Pancreas (tissue), 10 donors: ENCODE measurements at regions not wholly inside any gene's neighbourhood (a gene's known extent, or its start where the extent isn't known, plus 50 kb on each side); places are given as distances from the start of the nearest gene placed in this dataset.

Source experiments
- ATAC-seq, 4 donors: fragments of 200-7000 bp; cut with Tn5 transposase; one replicate each; pipeline versions ENCODE4 v1.8.0 to v1.9.1; 2020; ENCODE audit warnings: mild to moderate bottlenecking in 4 of 4, moderate library complexity in 4 of 4
- DNase-seq, 6 donors: peaks; one replicate each; pipeline ENCODE4 v3.0.0-alpha.2; 2020
- FAIRE-seq: peaks from 2 replicates; lab custom pipeline; 2012; peaks lifted over from hg19 to GRCh38; lab: Jason Lieb, UNC
- H3K27ac ChIP-seq, 4 donors: fragments of 200-600 bp; sonication (generic); 1 replicate in 3 of 4; 2 replicates in 1 of 4; pipeline versions ENCODE4 v1.5.0 to v1.8.0; 2020
- H3K27me3 ChIP-seq, 4 donors: fragments of 200-600 bp; one replicate each; pipeline ENCODE4 v1.8.0; 2021
- H3K36me3 ChIP-seq, 3 donors: fragments of 200-600 bp; sonication (generic) in 1 of 3; one replicate each; pipeline versions ENCODE4 v1.5.0 to v1.8.0; 2020 to 2021
- H3K4me1 ChIP-seq, 3 donors: fragments of 200-600 bp; one replicate each; pipeline ENCODE4 v1.8.0; 2021
- H3K4me3 ChIP-seq, 4 donors: fragments of 200-600 bp; sonication (generic) in 2 of 4; one replicate each; pipeline versions ENCODE4 v1.5.0 to v1.8.0; 2020 to 2021
- H3K9me3 ChIP-seq, 4 donors: fragments of 200-600 bp; one replicate each; pipeline ENCODE4 v1.8.0; 2021
- WGBS, 2 donors: extraction: QIAGEN DNeasy Blood & Tissue Kit; methylation state at CpG; one replicate each; pipeline ENCODE4 v1.1.7; 2013; 5-methylcytosine and 5-hydroxymethylcytosine counted together
- intact Hi-C, 3 donors: fragments of 100-400 bp; cut with DNase I; formaldehyde crosslinking; loops; one replicate each; pipeline versions ENCODE4 v1.11.1 to v1.14.2; 2022
- TF ChIP-seq, protein P1 (sequence below), 4 donors: fragments of 200-600 bp; sonication (generic) in 3 of 4; IDR thresholded peaks; one replicate each; pipeline versions ENCODE4 v1.5.0 to v1.8.0; 2021; ENCODE audit warnings: antibody characterized with exemption in 4 of 4
- donor health status: healthy with polysubstance abuse.
- donor health status: DM: no; HTN: no; CAD: no; lungs with moderate emphysema.
- donor health status: DM: no; HTN: no; CAD: no.
- donor health status: control.
- donor health status: control.
- donor health status: Bipolar disorder and iron deficiency.
- donor health status: DM: yes; HTN: yes; CAD: no.
- donor health status: DM: no; HTN: no; CAD: no.
- donor health status: DM: no; HTN: no; CAD: no.
- donor health status: DM: yes; HTN: yes; CAD: no.

DNA sequence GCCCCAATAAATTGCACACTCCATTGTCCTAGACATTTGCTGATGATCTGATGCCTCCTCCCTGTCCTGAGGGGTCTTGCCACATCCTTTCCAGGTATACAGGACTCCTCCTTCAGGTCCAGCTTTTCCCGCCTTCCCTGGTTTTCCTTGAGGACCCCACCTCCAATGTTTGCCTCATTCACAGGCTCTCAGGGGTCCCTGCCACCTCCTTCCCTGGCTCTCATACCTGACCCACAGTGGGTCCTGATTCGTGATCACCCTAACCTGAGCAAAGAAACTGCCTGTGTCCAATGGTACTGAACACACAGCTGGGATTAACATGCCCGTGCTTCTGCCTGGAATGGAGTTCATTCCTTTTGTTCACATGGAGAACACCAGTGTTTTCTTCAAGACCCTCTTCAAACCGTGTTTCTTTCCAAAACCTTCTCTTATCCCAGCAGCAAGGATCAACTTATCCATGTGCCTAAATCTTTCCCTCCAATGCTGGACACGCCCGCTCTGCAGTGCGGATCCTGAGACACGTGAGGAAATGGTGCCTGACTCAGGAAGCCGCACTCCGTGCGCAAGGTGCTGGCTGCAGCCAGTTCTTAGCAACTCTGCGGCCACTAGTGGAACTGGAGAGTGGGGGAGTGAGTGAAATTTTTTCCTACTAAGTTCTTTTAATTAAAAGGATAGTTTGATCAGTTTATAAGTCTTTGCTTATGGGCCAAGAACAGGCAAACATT lies 354.6 kb upstream of the SHH start:
- no peak for ATAC-seq
- DNase-seq = no peak
- Histone ChIP-seq H3K27ac (no peak overlapping the region), H3K4me1 (no peaks in the 10 kb centered on the region), H3K4me3 (no peak overlapping the region), H3K36me3 (no peaks in the 10 kb centered on the region), H3K27me3 (no peaks in the 10 kb centered on the region), H3K9me3 (no peaks in the 10 kb centered on the region)
- 80 to 88% methylated on average over 12 of the region's 12 CpGs for WGBS, 2 donors
- TF ChIP-seq, protein P1, sequence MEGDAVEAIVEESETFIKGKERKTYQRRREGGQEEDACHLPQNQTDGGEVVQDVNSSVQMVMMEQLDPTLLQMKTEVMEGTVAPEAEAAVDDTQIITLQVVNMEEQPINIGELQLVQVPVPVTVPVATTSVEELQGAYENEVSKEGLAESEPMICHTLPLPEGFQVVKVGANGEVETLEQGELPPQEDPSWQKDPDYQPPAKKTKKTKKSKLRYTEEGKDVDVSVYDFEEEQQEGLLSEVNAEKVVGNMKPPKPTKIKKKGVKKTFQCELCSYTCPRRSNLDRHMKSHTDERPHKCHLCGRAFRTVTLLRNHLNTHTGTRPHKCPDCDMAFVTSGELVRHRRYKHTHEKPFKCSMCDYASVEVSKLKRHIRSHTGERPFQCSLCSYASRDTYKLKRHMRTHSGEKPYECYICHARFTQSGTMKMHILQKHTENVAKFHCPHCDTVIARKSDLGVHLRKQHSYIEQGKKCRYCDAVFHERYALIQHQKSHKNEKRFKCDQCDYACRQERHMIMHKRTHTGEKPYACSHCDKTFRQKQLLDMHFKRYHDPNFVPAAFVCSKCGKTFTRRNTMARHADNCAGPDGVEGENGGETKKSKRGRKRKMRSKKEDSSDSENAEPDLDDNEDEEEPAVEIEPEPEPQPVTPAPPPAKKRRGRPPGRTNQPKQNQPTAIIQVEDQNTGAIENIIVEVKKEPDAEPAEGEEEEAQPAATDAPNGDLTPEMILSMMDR (IDR thresholded peaks at IDR 0.05) = no peak
- no peak for FAIRE-seq
- intact Hi-C loops = no loop called here

DNA sequence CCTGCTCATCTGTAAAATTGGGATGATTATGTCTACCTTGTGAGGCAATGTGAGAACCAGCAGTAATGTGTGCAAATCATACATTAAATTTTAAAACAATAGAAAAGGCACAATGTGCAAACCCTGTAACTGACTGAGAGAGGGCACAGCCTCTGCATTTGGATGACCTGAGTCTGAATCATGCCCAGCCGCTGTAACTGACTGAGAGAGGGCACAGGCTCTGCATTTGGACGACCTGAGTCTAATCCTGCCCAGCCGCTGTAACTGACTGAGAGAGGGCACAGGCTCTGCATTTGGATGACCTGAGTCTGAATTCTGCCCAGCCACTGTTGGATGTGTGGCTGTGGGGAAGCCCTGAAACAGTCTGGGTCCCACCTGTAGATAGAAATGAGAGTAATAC lies 351.5 kb upstream of the SHH start:
- no peaks in the 10 kb centered on the region for H3K9me3 ChIP-seq
- FAIRE-seq (no peak), ATAC-seq (no peak), DNase-seq (no peak)
- no peaks in the 10 kb centered on the region for H3K36me3 ChIP-seq
- WGBS, 2 donors = 68 to 76% methylated on average over 3 of the region's 3 CpGs
- intact Hi-C loops = no loop called here
- no peaks in the 10 kb centered on the region for H3K27me3 ChIP-seq
- no peaks in the 10 kb centered on the region for H3K4me1 ChIP-seq
- H3K27ac ChIP-seq = no peak overlapping the region
- no peak overlapping the region for H3K4me3 ChIP-seq
- TF ChIP-seq, protein P1 (IDR thresholded peaks at IDR 0.05) = no peak

DNA sequence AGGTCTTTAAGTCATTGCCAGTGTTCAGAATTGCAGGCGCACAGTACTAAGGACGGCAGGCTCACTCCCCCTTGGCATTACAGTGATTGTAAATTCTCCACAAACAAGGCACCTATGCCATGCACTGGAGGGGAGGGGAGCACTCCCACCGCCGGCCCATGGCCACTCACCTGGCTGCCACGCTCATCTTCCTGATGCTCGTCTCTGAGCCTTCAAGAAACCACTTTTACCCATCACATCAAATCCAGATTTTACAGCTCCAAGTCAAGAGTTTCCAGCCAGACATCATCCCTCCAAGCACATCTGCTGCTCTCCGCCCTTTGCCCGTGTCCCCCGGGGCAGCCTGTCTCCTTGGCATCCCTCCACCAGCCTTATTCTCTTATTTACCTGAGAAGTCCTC lies 350.2 kb upstream of the SHH start:
- H3K27ac ChIP-seq = no peak overlapping the region
- intact Hi-C loops = no loop called here
- no peak overlapping the region for H3K4me3 ChIP-seq
- no peaks in the 10 kb centered on the region for H3K9me3 ChIP-seq
- FAIRE-seq = no peak
- WGBS, 2 donors = 53 to 55% methylated on average over 9 of the region's 9 CpGs
- ATAC-seq = no peak
- no peaks in the 10 kb centered on the region for H3K36me3 ChIP-seq
- TF ChIP-seq, protein P1 (IDR thresholded peaks at IDR 0.05) = no peak
- H3K4me1 ChIP-seq = no peaks in the 10 kb centered on the region
- H3K27me3 ChIP-seq = no peaks in the 10 kb centered on the region
- DNase-seq = no peak

DNA sequence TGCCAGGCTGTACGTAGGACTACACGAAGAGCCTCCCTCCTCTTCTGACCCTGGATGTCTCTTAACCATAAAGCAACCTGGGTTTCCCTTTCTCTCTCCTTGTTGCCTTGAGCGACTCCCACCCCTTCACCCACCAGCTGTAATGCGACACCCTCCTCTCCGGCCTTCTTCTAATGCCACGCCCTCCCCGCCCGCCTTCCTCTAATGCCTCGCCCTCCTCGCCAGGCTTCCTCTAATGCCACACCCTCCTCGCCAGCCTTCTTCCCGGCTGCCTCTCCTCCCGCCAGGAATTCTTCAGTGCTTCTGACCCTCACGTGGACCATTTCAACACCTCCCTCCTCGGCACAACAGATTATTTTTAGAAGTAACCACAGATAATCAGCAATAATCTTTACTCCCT lies 348.5 kb upstream of the SHH start:
- DNase-seq (no peak), FAIRE-seq (no peak), ATAC-seq (no peak)
- Histone ChIP-seq H3K4me3 (no peak overlapping the region), H3K27ac (no peak overlapping the region), H3K36me3 (no peaks in the 10 kb centered on the region), H3K9me3 (no peaks in the 10 kb centered on the region), H3K27me3 (no peaks in the 10 kb centered on the region), H3K4me1 (no peaks in the 10 kb centered on the region)
- TF ChIP-seq, protein P1 (IDR thresholded peaks at IDR 0.05) = no peak
- 50 to 64% methylated on average over 15 of the region's 15 CpGs for WGBS, 2 donors
- intact Hi-C loops = no loop called here

DNA sequence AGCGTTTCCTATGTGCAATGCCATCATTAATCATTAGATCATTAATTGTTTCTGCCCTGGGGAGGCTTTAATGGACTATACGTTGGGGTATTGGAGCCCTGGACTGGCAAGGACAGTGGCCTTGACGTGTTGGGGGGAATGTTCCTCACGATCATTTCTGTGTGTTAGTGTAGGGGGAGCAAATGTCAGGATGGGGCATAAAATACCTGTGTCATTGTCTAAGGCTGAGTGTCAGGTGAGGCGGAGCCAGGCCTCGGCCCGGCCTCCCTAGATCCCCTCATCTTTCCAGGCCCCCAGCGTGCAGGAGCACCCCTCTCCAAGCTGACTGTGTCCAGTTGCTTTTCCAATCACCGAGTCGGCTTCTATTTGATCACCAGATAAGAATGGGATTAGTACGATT lies 346.4 kb upstream of the SHH start:
- intact Hi-C loops = loop anchor here in 1 of 3 donors (10.0 kb wide), 1 partner anchor 344 kb away; the partner anchor contains the start of gene SHH
- TF ChIP-seq, protein P1 (IDR thresholded peaks at IDR 0.05) = no peak
- Histone ChIP-seq H3K27ac (no peak overlapping the region), H3K27me3 (no peaks in the 10 kb centered on the region), H3K9me3 (no peaks in the 10 kb centered on the region), H3K36me3 (no peaks in the 10 kb centered on the region), H3K4me3 (no peak overlapping the region), H3K4me1 (no peaks in the 10 kb centered on the region)
- DNase-seq (no peak), ATAC-seq (no peak), FAIRE-seq (no peak)
- WGBS, 2 donors = 73 to 81% methylated on average over 11 of the region's 11 CpGs
